Astrocyte (in vitro differentiated cells and primary cell): ENCODE measurements at regions not wholly inside any gene's neighbourhood (a gene's known extent, or its start where the extent isn't known, plus 50 kb on each side); places are given as distances from the start of the nearest gene placed in this dataset.

Source experiments
- CTCF ChIP-seq: IDR thresholded peaks from 2 replicates; pipeline ENCODE4 v1.5.1; 2011; ENCODE audit warnings: low read depth, mild to moderate bottlenecking, inconsistent platforms, low read length, moderate library complexity; ENCODE audit not compliant: insufficient read depth
- EZH2 ChIP-seq: IDR thresholded peaks from 2 replicates; pipeline ENCODE4 v1.6.1; 2012; ENCODE audit warnings: mild to moderate bottlenecking, low read length, inconsistent platforms; ENCODE audit not compliant: insufficient read depth

GRCh38 chr4:81358154-81358553 lies 113.6 kb downstream of the RASGEF1B start:
- no peak for TF ChIP-seq EZH2
- TF ChIP-seq CTCF = no peak
